Sigmoid colon (tissue), 4 donors: ENCODE measurements at regions not wholly inside any gene's neighbourhood (a gene's known extent, or its start where the extent isn't known, plus 50 kb on each side); places are given as distances from the start of the nearest gene placed in this dataset.

Source experiments
- CTCF ChIP-seq, 4 experiments: fragments of 450-650 bp in 3 of 4; fragments of 200-600 bp in 1 of 4; IDR thresholded peaks; one replicate each; pipeline ENCODE4 v1.5.1; 2016 to 2019; ENCODE audit warnings: antibody characterized with exemption in 4 of 4, mild to moderate bottlenecking in 3 of 4, moderate library complexity in 2 of 4
- POLR2AphosphoS5 ChIP-seq, 4 donors: sonication (generic); formaldehyde crosslinking; IDR thresholded peaks; one replicate each; pipeline ENCODE4 v1.6.1; 2017; ENCODE audit warnings: antibody characterized with exemption in 4 of 4

- TF ChIP-seq POLR2AphosphoS5 (IDR thresholded peaks at IDR 0.05) (no peak), CTCF (IDR thresholded peaks at IDR 0.05) (no peak)
Observed at GRCh38 chr14:38405851-38406635, 150.2 kb upstream of the CLEC14A start.
